WI38 (cell line): ENCODE measurements at regions not wholly inside any gene's neighbourhood (a gene's known extent, or its start where the extent isn't known, plus 50 kb on each side); places are given as distances from the start of the nearest gene placed in this dataset.

Experiments used
- H3K4me3 ChIP-seq: 2 replicates; pipeline ENCODE4 v1.5.1; 2011; ENCODE audit warnings: low read depth, mild to moderate bottlenecking, control low read depth, low read length
- CTCF ChIP-seq: IDR thresholded peaks from 2 replicates; pipeline ENCODE4 v1.5.1; 2012; ENCODE audit warnings: low read depth, mild to moderate bottlenecking, control low read depth, low read length

GRCh38 chr3:76432396-76432795, 607.5 kb upstream of the ROBO2 start:
- H3K4me3 ChIP-seq, result no peak overlapping the region
- TF ChIP-seq CTCF, result no peak

- no peak overlapping the region for H3K4me3 ChIP-seq
- TF ChIP-seq CTCF, result no peak
Measured at GRCh38 chr3:76436894-76437293, 603.0 kb upstream of the ROBO2 start.

- no peak for TF ChIP-seq CTCF
- no peak overlapping the region for H3K4me3 ChIP-seq
Measured at GRCh38 chr3:76438971-76439370, 600.9 kb upstream of the ROBO2 start.

GRCh38 chr3:76442374-76442915, 597.5 kb upstream of the ROBO2 start:
- no peak for TF ChIP-seq CTCF
- no peak overlapping the region for H3K4me3 ChIP-seq

GRCh38 chr3:76456322-76456721, 583.6 kb upstream of the ROBO2 start:
- no peak overlapping the region for H3K4me3 ChIP-seq
- TF ChIP-seq CTCF, result no peak

GRCh38 chr3:76463501-76463900, 576.4 kb upstream of the ROBO2 start:
- H3K4me3 ChIP-seq, result no peak overlapping the region
- TF ChIP-seq CTCF, result no peak

- no peak overlapping the region for H3K4me3 ChIP-seq
- TF ChIP-seq CTCF, result no peak
Measured at GRCh38 chr3:76470285-76470684, 569.6 kb upstream of the ROBO2 start.
